ENCODE measurements at regions not wholly inside any gene's neighbourhood (a gene's known extent, or its start where the extent isn't known, plus 50 kb on each side); places are given as distances from the start of the nearest gene placed in this dataset.
"Not testable (repeated sequence)": the region's sequence is repeated elsewhere in the genome, so short reads cannot be mapped to it uniquely, and the experiment has no call there.

DNA sequence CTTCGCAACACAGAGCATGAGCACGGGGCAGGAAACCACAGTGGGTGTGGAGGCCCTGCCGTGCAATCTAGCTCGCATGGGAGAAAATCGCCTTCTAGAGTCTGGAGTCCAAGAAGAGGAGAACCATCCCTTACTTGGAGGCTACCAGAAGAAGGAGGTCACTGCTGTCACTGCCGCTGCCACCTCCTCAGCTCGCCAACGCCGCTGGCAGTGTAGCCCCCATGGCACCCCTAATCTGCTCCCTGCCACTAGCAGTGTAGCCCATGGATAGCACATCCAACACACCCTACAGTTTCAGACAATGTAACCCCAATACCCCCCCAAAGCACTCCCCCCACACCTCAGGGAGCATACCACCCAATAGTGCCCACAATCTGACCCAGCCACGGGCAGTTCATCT, 438.0 kb upstream of the ZNF337 start:
- DNase-seq = no peak

DNA sequence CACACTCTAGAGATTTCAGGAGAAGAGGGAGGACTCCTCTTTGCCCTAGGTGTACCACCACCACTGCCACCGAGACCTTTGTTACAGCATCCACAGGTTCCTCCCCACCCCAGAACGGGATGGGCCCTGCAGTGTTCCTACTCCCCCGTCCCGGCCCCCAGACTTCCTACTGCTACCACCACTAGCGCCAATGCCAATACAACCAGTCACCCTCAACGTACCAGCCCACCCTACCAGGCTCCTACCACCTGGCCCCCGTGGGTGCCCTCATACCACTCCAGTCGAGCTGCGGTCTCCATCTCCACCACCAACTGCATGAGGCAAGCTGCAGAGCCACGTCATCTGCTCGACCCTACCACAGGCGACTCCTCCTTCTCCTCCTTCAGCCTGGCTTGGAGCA, 437.1 kb upstream of the ZNF337 start:
- DNase-seq = not testable (repeated sequence)

DNA sequence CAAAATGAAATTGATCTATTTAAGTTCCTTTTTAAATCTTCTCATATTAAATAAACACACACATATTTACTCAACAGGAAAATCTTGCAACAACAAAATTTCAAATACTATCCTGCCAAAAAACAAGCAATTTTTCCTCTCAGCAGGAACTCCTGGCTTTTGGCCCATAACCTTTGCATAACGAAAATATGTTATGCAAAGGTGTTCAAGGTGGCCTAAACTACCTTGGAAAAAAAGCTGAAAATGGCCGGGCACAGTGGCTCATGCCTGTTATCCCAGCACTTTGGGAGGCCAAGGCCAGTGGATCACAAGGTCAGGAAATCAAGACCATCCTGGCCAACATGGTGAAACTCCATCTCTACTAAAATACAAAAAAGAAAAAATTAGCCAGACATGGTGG, 424.3 kb upstream of the ZNF337 start:
- DNase-seq = not testable (repeated sequence)

DNA sequence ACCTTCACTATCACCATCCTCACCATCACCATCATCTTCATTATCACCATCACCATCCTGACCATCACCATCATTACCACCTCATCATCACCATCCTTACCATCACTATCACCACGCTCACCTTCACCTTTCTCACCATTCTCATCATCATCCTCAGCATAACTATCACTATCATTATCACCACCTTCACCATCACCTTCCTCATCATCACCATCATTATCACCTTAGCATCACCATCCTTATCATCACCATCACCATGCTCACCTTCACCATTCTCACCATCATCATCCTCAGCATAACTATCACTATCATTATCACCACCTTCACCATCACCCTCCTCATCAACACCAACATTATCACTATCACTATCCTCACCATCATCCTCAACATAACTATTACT, 397.8 kb upstream of the ZNF337 start:
- DNase-seq = not testable (repeated sequence)

DNA sequence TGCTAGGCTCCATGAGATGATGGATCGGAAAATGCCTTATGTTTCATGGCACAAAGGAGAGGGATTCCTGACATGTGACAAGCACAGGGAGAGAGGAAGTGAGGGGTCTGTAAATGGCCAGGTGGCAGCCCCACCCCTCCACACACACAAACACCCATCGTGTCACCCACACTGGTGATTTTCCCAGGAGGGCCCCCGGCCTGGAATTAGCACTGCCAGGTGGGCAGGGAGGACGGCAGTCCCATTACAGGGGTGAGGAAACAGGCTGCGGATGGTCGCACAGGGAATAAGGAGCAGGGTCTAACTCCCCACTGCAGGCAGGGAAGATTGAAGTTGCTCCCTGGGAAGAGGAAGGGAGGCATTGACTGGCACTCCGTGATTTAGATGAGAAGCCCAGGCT, 395.3 kb upstream of the ZNF337 start:
- DNase-seq = not testable (repeated sequence)

DNA sequence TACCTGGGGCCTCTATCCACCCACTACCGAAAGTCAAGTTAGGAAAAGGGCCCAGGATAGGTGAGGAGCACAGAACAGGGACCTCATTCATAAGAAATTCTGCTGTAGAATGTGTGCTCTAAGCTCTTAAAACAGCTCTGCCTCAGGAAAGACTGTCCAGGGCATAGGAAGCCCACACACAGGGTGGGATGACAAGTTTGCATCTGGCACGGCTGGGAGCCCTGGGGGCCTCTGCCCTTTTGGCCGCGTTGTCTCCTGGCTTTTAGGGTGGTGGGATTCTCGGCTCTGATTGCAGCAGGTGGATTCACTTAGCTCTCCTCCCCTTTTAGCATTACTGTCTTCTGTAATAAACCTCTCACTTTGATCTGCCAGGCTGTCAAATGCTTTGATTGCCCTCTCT, 389.5 kb upstream of the ZNF337 start:
- DNase-seq = not testable (repeated sequence)

DNA sequence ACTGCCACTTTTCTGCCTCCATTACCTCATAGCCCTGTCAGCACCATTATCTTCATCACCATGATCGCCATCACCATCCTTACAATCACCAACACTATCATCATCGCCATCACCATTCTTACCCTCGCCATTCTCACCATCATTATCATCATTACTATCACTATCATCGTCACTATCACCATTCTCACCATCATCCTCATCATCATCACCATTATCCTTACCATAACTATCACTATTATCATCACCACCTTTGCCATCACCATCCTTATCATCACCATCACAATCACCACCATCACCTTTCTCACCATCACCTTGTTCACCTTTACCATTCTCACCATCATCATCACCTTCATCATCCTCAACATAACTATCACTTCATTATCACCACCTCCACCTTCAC, 377.3 kb upstream of the ZNF337 start:
- not testable (repeated sequence) for DNase-seq

DNA sequence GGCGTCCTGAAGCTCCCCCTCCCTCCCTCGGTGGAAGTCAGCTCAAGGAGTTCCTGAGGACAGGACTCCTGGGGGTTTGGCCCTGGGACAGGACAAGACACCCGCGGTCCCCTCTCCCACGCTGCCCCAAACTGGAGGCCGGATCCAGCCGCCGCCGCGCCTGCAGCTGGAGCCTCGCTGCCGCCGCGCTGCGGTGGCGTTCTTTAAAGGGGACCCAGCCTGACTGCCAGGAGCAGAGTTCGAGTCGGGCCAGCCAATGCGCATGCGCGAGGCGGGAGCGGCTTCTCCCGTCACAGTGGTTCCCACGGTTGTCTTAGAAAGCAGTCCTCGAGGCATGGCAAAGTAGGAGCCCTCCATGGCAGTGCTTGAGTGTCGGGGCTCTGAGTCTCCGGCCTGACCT, 362.7 kb upstream of the ZNF337 start:
- not testable (repeated sequence) for DNase-seq

DNA sequence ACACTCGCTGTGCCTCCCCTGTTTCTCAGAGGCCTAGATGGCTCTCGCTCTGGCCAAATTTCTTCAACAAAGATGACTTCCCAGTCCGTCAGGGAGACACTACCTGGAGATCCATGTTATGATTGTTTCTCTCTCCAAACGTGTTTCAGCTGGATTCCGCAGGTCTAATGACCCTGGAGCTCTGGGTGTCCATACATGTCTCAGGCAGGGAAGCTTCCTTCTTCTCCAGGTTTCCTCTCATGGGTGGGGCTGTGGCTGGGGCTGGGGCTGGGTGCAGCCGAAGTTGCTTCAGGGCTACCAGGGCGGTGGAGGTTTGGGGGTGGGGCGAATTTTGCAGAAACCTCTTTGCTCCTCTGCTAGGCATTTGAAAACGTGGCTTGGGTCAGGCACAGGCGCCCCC, 361.8 kb upstream of the ZNF337 start:
- DNase-seq = not testable (repeated sequence)

DNA sequence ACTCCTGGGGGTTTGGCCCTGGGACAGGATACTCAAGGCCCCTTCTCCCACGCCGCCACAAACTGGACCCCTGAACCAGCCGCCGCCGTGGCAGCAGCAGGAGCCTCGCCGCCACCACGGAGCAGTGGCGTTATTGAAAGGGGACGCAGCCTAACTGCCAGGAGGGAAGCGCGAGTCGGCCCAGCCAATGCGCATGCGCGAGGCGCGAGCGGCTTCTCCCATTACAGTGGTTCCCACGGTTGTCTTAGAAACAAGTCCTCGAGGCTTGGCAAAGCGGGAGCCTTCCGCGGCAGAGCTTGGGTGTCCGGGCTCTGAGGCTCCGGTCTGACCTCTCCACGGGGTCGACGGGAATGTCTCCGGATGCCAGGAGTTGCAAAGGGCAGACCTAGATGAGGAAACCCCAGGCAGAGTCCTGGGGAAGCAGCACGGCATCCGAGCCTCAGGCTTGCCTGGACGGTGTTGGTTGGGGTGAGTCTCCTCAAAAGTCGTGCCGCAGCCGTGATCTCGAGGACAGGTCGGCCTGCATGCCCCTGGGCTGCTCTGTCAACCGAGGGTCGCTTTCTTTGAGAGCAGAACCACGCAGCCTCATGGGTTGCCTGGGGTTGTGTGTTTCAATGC, 360.6 kb upstream of the ZNF337 start:
- DNase-seq = not testable (repeated sequence)

DNA sequence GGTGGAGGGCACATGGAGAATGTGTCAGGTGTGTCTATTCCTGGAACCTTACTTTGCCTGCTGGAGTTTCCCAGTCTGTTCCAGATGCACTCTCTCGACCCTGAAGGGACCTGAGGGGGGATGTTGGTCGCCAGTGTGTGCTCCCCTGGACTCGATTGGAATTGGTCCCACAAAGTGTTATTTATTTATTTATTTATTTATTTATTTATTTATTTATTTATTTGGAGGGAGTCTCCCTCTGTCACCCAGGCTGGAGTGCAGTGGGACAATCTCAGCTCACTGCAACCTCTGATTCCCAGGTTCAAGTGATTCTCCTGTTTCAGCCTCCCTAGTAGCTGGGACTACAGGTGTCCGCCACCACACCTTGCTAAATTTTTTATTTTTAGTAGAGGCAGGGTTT, 329.1 kb upstream of the ZNF337 start:
- DNase-seq = not testable (repeated sequence)

DNA sequence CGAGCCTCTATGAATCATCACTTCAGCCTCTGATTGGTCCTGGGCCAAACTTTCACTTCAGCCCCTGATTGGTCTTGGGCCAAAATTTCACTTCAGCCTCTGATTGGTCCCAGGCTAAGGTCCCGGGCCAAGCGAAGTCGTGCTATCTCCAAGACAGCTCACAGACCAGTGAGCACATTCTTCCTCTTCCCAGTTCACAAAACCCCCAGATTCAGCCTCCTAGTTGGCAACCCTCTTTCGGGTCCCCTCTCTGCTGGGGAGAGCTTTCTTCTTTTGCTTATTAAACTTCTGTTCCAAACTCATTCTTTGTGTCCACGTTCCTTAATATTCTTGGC, 314.3 kb upstream of the ZNF337 start:
- not testable (repeated sequence) for DNase-seq

DNA sequence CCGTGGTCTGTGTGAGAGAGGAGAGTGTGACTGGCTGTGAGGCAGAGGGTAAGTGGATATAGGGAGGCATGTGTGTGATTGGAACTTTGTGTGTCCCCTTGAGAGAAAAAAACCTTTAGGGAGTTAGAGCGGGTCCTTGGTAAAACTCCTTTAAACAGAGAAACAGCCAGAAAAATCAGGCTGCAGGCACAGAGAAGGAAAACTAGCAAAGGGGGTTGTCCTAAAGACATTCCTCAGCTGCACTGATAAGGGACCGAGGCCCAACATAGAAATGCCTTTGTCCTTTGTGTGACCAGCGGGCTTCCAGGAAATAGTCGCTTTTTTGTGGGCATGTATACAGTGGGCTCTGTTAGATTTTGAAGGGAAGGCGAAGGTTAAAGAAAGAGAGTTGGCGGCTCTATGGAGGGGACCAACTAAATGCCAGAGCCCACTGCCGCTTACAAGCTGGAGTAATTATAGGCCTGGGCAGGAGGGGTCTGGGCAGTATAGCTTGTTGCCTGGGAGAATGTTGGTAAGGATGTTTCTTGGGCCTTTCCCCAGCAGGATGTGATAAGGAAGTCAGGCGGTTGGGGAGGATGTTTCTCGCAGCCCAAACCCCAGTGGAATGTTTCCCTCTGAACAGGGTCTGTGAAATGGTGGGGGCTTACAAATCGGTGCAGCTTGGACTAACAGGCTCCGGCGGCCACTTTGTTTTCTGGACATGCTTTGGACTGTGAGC, 313.7 kb upstream of the ZNF337 start:
- DNase-seq = peak in 8 of 56 donors; percentile 12 to 62 (median 40)

DNA sequence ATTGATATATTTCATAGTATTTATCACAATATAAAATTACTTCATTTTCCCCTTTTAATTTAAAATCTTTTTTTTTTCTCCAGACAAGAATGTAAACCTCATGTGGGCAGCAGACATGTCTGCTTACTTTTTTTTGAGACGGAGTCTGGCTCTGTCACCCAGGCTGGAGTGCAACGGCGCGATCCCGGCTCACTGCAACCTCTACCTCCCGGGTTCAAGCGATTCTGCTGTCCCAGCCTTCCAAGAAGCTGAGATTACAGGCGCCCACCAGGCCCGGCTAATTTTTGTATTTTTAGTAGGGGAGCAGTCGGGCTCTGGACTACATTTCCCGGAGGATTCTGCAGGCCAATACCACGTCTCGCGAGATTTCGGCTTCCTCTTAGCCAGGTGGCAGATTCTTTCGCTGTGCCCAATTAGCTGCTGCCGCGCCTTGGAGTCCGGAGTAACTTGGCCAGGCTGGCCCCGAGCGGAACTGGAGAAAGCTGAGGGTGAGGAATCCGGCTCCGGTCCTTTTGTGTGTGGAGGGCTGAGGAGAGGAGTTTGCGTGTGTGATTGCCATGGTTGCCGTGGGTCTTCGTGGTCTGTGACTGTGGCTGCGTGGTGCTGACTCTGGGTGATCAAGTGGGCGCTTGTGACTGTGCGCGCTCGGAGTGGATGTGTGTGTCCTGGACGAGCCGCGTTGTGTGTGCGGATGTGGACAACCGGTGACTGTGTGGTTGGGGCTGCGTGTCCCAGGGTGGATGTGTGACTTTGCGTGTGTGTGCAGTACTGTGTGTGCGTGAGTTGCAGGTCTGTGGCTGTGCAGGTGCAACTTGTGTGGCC, 313.0 kb upstream of the ZNF337 start:
- peak in 55 of 56 donors; percentile 13 to 90 (median 65) for DNase-seq

DNA sequence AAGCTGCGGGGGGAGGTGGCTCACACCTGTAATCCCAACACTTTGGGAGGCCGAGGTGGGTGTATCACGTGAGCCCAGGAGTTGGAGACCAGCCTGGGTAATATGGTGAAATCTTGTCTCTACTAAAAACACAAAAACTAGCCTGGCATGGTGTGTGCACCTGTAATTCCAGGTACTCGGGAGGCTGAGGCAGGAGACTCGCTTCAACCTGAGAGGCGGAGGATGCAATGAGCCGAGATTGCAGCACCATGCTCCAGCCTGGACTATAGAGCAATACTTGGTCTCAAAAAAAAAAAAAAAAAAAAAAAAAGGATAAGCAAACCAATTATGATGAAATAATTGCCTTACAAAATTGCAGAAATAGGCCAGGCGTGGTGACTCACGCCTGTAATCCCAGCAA, 311.4 kb upstream of the ZNF337 start:
- DNase-seq = not testable (repeated sequence)

DNA sequence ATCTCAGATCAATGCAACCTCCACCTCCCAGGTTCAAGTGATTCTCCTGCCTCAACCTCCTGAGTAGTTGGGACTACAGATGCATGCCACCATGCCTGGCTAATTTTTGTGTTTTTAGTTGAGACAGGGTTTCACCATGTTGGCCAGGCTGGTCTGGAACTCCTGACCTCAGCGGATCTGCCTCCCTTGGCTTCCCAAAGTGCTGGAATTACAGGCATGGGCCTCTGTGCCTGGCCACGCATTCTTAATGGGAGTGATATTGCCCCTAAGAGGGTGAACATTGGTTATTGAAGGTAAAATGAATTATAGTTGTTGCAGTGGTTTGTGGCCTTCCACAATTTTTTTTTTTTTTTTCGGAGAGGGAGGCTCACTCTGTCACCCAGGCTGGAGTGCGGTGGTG, 309.5 kb upstream of the ZNF337 start:
- not testable (repeated sequence) for DNase-seq

DNA sequence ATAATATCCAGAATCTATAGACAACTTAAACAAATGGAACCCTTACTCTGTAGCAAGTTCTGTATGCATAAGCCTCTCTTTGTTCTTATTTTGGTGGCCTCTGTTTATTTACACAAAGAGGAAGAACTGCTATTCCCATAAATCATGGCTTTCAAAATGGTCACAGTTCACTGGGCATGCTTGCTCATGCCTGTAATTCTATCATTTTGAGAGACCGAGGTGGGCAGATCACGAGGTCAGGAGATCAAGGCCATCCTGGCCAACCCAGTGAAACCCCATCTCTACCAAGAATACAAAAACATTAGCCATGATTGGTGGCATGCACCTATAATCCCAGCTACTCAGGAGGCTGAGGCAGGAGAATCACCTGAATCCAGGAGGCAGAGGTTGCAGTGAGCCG, 307.3 kb upstream of the ZNF337 start:
- not testable (repeated sequence) for DNase-seq

DNA sequence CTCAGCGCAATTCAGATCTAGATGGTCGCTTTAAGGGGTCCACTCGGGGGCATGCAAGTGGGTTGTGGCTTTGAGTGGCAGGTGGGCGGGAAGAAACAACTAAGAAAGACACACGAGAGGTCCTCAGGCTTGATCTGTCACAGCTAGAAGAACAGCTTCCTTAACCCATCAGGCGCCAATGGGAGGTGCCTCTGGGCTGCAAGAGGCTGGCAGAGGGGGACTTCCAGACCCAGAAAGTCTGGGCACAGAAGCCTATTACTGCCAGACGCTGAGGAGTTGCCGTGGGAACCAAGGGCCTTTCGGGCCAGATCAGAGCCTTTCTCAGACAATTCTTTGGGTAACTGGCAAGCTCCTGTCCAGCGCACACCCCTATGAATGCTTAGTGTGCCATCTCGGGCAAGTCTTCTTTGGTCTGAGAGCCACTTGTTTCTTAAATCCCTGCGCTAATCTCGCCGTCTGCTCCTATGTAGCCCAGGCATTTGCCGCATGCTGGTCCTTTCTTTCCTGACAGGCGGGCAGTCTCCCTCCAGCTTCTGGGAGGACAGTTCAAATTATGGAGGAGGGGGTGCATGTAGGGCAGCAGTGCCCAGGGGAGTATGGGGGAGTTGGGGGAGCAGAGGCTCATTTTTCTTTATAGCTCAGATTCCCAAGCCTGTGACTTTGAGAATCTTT, 300.9 kb upstream of the ZNF337 start:
- peak in 1 of 56 donors; percentile 28 for DNase-seq

DNA sequence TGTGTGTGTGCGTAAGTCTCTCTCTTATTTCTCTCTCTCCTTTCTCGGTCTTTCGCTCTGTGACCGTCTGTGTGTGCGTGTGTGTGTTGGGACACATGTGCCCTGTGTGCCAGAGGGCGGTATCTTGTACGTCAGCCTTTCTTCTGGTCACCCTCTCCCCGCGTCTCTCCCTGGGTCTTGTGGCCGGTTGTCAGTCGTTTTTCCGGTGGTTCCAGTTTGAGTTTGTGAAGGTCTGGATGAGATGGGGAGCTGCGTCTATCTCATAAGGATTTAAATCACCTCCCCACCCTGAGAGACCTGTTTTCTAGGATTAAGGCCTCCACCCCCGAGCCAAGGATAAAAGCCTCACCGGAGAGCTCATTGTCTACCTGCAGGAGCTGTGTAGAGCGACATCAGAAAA, 295.5 kb upstream of the ZNF337 start:
- DNase-seq = no peak

DNA sequence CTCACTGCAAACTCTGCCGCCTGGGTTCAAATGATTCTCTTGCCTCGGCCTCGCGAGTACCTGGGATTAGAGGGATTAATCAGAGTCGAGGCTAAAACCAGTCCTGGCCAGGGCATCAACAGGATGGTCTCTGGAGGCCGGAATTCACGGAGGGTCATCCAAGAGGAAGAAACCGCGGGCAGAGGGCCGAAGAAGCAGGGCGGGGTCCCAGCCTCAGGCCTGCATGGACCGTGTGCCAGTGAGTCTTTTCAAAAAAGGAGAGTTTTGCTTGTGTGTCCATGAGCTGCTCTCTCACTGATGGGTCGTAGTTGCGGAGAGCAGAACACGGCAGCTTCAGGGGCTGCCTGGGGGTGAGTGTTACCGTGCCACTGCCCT, 295.1 kb upstream of the ZNF337 start:
- DNase-seq = no peak

DNA sequence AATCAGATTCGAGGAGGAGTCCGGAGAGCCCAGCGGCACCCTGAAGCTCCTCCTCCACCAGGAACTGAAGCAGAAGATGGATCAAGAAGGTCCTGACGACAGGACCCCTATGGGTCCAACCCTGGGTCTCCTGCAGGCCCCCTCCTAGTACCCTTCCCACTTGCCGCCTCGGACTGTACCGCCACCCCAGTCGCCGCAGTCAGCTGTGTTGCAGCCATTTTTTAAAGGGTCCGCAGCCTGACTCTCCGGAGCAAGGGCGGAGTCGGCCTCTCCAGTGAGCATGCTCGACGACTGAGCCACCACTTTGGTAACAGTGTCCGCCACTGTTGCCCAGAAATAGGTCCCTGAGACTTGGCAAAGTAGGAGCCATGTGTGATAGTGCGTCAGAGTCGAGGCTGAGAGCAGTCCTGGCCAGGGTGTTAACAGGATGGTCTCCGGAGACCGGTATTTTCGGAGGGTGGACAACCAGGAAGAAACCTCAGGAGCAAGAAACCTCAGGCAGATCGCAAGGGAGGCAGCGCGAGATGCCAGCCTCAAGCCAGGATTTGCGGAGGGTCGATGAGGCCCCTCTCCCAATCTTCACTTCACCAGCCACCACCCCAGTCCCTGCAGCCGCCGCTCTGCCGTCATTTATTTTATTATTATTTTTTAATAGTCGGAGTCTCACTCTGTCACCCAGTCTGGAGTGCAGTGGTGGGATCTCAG, 294.6 kb upstream of the ZNF337 start:
- DNase-seq = no peak

Measured in nucleus accumbens (tissue), 56 donors.